ENCODE measurements at regions not wholly inside any gene's neighbourhood (a gene's known extent, or its start where the extent isn't known, plus 50 kb on each side); places are given as distances from the start of the nearest gene placed in this dataset.

DNA sequence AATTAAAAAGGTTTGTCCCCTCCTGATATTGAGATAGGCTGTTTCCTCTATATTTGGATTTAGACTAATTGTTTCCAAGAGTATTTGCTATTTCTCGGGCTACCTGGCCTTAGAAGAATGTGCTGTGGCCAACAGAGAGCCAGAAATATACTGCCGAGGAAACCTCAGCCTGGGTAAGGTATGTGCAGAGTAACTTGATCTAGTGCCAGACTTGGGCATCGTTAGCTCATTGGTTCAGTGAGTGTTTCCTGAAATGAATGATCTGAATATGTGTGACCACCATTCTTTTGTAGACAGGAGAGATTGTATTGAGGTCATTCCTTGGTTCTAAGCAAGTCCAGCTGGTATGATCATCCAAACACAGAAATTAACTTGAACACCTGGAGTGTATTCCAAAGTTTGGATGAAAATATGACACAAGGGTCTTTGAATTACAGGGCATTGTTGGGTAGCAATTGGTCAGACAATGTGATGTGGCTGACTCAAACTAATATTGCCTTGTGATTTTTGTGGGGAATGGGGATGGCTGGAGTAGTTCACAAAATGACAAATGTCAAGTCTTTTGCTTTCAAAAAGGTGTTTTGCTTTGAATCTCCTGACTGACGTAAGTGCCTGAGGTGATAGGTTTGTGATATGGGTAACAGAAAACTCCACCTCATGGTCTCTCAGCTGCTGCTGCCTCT, 100.2 kb upstream of the CXCL13 start:
- TF ChIP-seq, protein P1, sequence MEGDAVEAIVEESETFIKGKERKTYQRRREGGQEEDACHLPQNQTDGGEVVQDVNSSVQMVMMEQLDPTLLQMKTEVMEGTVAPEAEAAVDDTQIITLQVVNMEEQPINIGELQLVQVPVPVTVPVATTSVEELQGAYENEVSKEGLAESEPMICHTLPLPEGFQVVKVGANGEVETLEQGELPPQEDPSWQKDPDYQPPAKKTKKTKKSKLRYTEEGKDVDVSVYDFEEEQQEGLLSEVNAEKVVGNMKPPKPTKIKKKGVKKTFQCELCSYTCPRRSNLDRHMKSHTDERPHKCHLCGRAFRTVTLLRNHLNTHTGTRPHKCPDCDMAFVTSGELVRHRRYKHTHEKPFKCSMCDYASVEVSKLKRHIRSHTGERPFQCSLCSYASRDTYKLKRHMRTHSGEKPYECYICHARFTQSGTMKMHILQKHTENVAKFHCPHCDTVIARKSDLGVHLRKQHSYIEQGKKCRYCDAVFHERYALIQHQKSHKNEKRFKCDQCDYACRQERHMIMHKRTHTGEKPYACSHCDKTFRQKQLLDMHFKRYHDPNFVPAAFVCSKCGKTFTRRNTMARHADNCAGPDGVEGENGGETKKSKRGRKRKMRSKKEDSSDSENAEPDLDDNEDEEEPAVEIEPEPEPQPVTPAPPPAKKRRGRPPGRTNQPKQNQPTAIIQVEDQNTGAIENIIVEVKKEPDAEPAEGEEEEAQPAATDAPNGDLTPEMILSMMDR (IDR thresholded peaks at IDR 0.05): no peak
- no peak for TF ChIP-seq POLR2AphosphoS5 (IDR thresholded peaks at IDR 0.05)
